GM18511 (cell line): ENCODE measurements at regions not wholly inside any gene's neighbourhood (a gene's known extent, or its start where the extent isn't known, plus 50 kb on each side); places are given as distances from the start of the nearest gene placed in this dataset.

Experiments
- ATAC-seq: cut with Tn5 transposase; IDR thresholded peaks from one replicate; pipeline ENCODE4 v1.9.1; 2021; ENCODE audit warnings: mild to moderate bottlenecking, moderate library complexity; ENCODE audit not compliant: unreplicated experiment

DNA sequence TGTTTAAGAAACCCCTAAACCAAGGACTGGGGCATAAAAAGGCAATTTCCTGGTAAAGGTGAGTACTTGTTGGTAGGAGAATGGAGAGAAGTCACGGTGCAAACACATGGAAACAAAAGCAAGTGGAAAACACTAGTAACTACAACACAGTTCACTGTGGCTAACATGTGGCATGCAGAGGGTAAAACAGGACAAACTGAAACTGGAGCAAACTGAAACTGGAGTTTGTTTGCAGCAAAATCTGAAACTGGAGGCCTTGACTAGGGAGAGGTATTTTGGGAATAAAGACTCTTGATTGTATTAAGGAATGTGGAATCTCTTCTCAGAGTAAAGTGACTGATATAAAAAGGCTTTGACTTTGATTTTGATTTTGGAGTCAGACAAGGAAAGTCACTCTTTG is 376.3 kb upstream of the PRMT6 start:
- no peak for ATAC-seq

DNA sequence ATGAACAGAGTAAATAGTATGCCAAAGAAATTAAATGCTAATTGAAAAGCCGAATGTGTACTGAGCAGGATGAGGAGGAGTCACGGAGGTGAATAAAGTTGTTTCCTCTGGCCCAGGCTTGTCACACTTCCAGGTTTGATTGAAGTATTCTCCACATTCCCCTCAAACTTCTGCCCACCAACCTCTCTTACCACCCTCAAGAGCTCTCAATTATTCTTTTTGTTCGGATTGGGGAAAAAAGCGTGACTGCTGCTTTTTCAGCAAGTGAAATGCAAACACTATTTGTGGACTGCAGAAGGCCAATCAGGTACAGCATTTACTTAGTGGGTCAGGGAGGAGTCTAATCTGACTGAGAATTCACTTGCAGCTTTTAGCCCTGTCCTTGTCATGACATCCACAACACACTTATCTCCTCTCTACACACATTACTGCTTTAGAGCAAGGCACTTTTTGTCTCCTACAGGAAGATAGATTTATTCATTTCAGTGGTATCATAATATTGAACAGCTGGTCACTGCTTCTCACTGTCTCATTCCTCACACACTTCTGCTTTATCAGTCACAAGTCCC is 375.6 kb upstream of the PRMT6 start:
- no peak for ATAC-seq

DNA sequence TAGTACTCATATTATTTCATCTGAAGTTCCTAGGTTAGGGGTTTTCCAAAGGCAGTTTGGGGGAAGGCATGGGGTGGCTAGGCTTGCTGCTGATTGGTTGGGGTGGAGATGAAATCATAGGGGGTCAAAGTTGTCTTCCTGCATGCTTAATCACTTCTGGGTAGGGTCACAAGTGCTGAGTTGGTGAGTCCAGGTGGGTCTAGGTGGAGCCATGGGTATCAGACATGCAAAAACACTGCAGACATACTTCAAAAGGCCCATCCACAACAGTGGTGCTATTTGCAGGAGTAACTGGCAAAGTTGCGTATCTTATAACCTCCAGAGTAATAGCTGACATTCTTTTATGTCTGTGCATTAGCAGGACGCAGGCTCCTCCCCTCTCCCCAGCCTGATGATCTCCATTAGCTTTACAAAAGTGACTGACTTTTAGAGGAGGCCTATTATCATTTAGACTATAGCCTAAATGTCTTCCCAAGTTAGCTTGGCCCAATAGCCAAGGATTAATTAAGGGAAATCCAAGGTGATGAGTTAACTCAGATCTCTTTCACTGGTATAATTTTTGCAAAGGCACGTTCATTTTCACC is 374.4 kb upstream of the PRMT6 start:
- ATAC-seq: no peak

DNA sequence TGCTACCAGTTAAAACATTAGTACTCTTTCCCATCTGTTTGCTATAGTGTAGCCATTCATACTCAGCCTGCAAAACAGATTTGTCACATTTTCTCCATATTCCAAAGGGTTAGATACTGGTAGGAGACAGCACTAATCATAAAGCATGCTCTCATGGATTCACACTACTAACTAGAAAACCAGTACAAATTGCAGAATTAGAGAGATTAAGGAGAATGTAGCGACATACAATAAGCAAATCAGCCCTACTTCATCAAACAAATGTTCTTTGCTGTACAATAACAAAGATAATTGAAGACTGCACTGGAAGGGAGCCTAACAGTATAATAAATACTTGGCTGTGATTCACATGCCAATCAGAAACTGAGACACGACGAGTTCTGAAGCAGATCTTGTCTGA is 368.0 kb upstream of the PRMT6 start:
- no peak for ATAC-seq

DNA sequence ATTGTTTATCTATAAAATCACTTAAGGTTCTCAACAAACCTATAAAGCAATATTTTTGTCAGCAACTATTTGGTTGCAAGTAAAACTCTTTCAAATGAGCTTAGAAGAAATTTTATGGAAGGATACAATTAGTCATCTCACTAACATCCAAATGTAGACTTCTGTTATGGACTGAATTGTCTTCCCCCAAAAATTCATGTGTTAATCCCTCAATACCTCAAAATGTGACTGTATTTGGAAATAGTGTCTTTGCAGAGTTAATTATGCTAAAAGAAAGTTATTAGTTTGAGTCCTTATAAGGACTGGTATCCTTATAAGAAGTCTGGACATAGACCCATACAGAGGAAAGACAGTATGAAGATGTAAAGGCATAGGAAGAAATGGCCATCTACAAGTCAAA is 357.8 kb upstream of the PRMT6 start:
- no peak for ATAC-seq

DNA sequence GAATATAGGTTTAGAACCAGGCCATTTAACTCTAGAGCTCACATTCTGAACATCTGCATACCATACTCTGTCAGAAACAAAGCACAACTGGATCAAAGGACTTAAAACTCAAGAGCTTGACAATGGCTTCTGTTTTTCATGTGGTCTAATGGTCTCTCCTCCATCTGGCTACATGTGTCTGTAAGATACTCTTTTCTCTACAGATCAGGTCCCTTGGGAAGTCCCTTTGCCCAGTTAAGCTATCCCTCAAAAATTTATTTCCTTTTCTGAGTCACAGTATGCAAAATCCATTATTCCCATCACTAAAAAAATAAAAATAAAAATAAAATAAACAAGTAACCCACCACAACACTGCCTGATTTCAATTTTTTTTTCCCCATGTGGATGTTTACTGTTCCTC is 357.0 kb upstream of the PRMT6 start:
- ATAC-seq: no peak

DNA sequence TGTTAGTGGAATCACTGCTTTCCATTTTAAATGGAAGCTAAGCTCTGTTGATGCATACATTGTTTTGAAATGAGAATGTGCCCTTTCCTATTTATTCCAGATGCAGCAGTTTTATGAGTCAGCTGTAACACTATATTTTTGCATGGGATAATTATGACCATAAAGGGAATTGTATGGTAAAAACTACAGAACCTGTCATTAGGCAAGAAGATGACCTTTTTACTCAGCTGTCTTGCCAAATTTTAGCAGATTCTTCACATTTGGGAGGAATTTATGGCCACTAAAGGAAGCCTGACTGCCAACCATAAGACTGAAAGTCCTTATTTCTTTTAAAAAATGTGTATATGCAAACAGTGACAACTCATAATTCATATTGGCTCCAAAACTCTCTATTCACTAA is 356.3 kb upstream of the PRMT6 start:
- ATAC-seq: no peak

DNA sequence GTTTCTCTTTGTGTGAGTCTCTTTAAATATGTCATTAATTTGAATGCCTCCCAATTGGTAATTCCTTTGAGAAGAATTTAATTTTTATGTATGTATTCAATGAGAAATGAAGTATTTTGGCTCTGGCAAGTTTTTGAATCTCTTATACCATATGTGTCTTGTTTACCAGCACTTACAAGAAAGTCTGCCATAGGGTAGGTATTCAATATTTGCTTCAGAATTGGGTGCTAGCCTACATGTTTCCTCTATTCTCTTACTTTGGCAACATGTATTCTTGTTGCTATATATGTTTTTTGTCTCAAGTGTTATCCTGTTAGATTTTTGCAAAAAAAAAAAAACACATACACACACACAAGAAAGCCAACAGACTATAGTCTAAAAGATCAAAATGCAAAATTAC is 350.5 kb upstream of the PRMT6 start:
- ATAC-seq: no peak

DNA sequence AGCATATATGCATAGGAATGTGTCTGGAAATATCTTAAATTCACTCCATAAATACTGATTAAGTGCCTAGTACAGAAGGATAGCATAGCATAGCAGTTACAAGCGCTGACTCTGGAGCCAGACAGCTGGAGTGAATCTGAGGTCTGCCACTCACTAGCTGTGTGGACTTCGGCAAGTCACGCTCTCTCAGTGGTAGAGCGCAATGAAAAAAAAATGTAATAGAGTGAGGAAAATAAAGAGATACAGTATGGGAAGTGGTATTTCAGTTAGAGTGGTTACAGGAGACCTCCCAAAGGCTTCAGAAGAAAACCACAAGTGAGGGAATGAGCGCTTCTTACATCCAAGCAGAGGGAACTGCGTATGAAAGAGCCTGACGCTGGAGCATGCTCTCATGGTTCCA is 338.9 kb upstream of the PRMT6 start:
- ATAC-seq: no peak

DNA sequence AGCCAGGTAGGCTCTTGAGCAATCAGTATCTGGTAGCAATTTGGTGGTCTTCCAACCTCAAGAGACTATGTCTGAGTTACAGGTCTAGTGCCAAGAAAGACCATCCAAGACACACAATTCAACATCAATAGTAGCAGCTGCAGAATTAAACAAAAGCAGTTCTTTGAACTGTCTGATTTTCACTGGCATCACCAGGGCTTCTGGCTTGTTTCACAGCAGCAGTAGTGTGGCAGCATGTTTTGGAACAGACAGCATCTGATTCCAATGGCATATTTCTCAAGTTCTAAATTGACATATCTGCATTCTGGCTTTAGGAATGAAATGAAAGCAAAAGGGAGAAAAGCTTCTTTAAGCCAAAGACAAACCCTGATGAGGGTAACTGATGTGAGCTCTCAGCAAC is 334.7 kb upstream of the PRMT6 start:
- no peak for ATAC-seq

DNA sequence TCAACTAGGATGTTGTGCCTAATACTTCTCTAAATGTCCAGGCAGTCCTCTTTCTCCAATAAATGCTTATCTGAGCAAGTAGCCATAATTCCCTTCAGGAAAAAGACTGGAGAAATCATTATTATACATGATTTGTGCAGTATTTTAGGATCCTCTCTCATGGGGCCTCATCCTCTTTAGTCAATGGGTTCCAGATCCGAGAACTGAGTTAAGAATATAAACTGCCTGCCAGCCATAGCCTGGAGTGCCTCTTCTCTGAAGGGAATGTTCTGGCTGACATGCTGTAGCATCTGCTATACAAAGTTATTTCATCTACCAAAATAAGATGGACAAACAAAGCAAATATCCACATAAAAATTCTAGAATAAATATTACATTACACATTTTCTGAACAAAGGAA is 334.0 kb upstream of the PRMT6 start:
- no peak for ATAC-seq

DNA sequence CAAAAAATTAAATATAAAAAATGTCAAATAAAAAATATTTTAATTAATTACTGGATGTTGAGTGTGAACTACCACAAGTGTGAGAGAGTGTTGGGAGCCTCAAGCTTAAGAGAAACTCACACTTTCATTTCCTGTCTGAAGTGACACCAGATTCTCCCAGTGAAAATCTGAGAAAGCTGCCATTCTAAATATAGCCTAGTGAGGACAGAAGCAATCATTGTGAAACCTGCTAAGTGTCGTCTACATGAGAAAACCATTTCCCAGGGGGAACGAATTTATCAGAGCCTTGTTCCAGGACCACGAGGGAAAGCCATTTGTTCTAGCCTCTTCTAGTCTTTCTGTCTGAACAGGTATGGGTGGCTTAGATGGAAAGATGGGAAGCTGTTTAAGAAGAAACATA is 329.3 kb upstream of the PRMT6 start:
- ATAC-seq: peak; percentile 95

DNA sequence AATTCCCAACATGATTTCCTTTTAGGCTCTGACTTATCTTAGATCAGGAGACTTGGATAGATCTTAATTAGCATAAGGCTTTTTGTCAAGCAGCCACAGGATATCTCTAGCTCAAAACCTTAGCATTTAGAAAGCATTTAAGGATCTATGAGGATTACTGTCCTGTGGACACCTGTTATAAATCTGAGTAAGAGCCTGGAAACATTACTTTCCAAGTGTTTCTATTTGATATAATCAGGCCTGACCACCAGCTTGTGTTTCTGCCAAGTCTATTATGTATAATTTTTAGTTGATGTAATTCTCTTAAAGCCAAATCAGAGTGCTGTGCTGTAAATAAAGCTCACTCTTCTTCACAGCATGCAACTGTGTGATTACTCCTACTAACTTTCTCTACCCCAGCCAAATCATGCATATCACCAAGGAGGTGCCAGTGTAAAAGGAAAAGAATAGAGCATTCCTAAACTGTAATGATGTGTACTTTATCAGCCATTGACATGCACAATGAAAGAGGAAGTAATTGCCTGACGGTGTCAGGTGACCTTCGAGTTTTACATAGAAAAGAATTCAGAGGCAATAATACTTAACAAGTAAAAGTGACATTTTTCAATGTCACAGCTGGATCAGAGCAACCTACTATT is 309.9 kb upstream of the PRMT6 start:
- ATAC-seq: no peak

DNA sequence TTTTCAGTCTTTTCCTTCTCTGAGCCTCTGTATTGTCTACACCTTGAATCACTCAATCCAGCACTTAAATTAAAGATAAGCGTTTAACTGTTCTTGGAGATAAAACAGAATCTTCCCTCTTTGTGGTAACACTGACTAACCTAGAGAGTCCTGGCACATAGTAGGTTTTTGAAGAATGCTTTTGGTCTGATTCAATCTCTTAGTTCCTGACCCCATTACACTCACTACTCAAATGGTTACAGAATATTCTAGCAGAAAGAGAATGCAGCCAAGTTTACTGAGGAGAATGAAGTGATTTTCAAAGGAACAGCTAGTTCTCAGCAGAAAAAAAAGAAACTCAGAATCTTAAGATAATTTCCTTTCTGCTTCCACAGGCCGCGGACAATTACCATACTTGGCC is 309.2 kb upstream of the PRMT6 start:
- no peak for ATAC-seq

DNA sequence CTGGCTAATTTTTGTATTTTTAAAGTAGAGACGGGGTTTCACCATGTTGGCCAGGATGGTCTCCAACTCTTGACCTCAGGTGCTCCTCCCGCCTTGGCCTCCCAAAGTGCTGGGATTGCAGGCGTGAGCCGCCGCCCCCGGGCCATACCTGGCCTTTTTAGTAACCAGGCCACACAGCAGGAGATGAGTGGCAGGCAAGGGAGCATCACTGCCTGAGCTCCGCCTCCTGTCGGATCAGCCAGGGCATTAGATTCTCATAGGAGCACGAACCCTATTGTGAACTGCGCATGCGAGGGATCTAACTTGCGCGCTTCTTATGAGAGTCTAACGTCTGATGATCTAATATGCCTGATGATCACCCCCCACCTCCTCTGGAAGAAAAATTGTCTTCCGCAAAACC is 308.7 kb upstream of the PRMT6 start:
- no peak for ATAC-seq

DNA sequence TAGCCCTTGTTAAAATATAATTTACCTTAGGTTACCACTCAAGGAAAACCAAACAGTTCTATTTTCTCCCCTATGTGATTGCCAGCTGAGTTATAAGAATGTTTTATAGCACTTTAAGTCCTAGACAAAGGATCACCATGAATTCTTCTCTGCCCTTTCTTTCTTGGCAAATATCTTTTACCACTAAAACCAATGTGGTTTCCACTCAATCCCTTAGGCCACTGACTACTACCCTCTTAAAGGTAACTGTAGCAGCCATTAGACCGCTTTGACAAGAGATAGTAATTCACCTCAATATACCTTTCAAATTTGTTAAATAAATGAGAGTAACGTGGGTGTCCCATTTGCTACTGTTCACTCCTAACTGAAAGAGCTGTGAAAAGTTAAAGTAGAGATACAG is 307.9 kb upstream of the PRMT6 start:
- no peak for ATAC-seq

DNA sequence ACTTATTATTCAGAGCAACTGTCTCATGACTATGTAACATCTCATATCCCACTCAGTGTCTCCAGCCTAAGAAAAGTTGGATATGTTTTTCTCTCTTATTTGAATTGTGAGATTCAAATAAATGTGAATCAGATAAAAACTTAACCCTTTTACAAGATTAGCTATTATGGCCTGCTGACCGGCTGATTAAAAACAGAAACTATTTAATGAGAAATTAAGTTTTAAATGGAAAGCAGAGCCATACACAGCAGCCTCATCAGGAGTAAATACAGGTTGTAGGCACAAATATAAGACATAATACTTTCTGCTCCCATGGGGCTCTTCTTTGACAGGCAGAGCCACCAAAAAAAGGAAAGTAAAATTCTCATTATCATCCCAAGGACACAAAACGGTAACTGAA is 307.0 kb upstream of the PRMT6 start:
- no peak for ATAC-seq

DNA sequence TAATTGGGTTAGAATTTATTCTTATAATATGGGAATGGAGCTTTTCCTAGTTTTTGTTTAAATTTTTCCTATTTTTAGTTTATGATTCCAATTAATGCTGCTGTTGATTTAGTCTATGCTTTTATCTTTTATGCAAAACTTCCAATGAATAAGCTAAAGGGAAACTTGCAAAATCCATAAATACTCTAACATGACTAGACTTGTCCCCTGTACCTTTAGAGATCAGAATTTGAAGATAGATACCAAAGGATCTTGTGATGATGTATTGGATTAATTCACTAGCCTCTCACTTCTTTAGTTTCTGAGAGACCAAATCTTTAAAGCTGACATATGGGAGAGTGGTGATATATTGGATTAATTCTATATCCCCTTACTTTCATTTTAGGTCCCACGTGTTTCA is 306.6 kb upstream of the PRMT6 start:
- ATAC-seq: no peak

DNA sequence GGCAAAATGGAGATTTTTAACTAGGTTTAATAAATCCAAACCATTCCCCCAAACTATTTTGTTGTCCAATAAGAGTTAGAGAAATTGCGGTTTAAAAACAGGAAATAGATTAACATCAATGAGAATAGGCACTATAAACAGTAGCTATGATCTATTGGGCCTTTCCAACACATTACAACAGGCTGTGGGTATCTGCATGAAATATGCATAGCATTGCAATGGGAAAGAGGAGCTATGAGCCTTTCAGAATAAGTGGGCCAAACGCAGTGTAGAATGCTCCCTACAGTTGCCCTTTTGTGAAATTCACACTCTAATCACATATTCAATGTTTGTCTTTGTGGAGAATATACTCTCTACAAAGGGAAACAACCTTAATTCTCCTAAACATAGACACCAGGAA is 305.5 kb upstream of the PRMT6 start:
- ATAC-seq: no peak

DNA sequence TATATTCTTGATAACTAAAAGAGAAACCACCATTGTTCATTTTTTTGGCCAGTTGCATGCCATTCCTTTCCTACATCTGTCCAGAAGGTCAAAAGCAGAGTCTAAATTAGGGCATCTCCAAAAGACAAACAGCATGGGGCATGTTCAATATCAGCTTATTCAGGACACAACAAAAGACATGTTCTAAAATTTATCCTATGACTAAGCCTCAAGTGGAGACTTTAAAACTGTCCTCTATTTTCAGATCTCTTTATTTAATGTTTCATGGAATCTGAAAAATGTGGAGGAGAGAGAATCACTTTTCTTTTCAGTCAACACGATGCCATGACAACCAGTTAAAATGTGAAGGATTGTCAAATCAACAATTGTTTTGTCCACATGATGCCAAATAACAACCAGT is 303.4 kb upstream of the PRMT6 start:
- no peak for ATAC-seq

DNA sequence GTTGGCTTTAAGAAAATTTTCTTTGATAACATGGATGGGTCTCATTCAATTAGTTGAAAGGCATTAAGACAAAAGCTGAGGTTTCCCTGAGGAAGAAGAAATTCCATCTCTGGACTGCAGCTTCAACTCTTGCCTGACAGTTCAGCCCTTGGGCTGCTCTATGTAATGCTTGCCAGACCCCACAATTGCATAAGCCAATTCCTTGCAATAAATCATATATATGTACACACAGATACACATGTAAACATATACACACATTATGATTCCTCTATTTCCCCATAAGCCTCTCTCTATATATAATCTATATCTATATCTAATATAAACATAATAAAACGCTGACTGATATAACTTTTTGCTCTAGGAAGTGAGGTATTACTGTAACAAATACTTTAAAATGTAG is 301.5 kb upstream of the PRMT6 start:
- ATAC-seq: no peak

DNA sequence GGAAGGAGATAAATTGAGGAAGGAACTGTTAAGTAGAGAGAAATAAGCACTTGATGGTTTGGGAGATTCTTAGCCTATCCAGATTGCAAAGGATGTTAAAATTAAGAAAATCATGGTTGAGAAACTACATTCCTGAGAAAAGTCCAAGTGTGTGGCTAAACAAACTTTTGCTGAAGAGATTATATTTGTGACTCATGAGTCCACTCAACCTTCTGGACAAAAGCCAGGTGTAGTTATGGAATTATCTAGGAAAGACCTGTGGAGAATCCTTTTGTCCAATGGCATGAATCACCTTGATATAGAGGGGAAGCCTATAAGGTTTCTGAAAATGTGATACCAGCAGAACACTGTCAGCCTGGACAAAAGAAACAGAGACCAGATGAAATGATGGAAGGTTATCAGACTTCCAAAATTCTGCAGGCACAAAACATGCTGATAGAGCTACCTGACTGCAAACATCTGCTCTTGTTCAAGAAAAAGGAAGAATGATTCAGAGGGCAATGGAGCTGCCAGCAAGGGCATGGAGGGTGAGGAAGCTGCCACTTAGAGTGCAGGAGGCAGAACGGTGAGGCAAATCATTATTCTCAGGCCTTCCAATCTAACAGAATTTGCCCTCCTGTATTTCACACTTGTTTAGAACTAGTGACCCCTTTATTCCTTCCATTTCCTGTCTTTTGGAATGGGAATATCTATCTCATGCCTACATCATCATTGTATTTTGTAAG is 300.6 kb upstream of the PRMT6 start:
- ATAC-seq: no peak
